Tibial nerve (tissue), 4 donors: ENCODE measurements at regions not wholly inside any gene's neighbourhood (a gene's known extent, or its start where the extent isn't known, plus 50 kb on each side); places are given as distances from the start of the nearest gene placed in this dataset.

ENCODE experiments used
- CTCF ChIP-seq, 5 experiments: fragments of 200-600 bp in 3 of 5; fragments of 450-650 bp in 2 of 5; sonication (generic) in 3 of 5; IDR thresholded peaks; one replicate each; pipeline ENCODE4 v1.5.1; 2016 to 2019; ENCODE audit warnings: antibody characterized with exemption in 5 of 5, mild to moderate bottlenecking in 3 of 5, moderate library complexity in 2 of 5
- EP300 ChIP-seq, 2 donors: sonication (generic); formaldehyde crosslinking; IDR thresholded peaks; one replicate each; pipeline ENCODE4 v1.6.1; 2017; ENCODE audit warnings: antibody characterized with exemption in 2 of 2, mild to moderate bottlenecking in 1 of 2
- POLR2A ChIP-seq, 2 donors: fragments of 450-650 bp; IDR thresholded peaks; one replicate each; pipeline ENCODE4 v1.6.1; 2017; ENCODE audit warnings: antibody characterized with exemption in 2 of 2, mild to moderate bottlenecking in 2 of 2, moderate library complexity in 2 of 2

GRCh38 chr7:123338688-123339087, 138.9 kb upstream of the SLC13A1 start:
- no peak for TF ChIP-seq EP300 (IDR thresholded peaks at IDR 0.05)
- no peak for TF ChIP-seq POLR2A (IDR thresholded peaks at IDR 0.05)
- no peak for TF ChIP-seq CTCF (IDR thresholded peaks at IDR 0.05)
